Ishikawa (cell line): ENCODE measurements at regions not wholly inside any gene's neighbourhood (a gene's known extent, or its start where the extent isn't known, plus 50 kb on each side); places are given as distances from the start of the nearest gene placed in this dataset.

Experiments used
- EGR1 ChIP-seq: IDR thresholded peaks from 2 replicates; pipeline ENCODE4 v1.6.1; 2012
- EP300 ChIP-seq: IDR thresholded peaks from 2 replicates; pipeline ENCODE4 v1.6.1; 2012; ENCODE audit warnings: borderline replicate concordance
- FOXM1 ChIP-seq: IDR thresholded peaks from 2 replicates; pipeline ENCODE4 v1.6.1; 2012; ENCODE audit warnings: low read depth, borderline replicate concordance
- MAX ChIP-seq: IDR thresholded peaks from 2 replicates; pipeline ENCODE4 v1.6.1; 2012
- NFIC ChIP-seq: IDR thresholded peaks from 2 replicates; pipeline ENCODE4 v1.6.1; 2012
- RAD21 ChIP-seq: IDR thresholded peaks from 2 replicates; pipeline ENCODE4 v1.6.1; 2012; ENCODE audit warnings: low read depth
- TAF1 ChIP-seq: IDR thresholded peaks from 2 replicates; pipeline ENCODE4 v1.6.1; 2012; ENCODE audit warnings: low read depth, mild to moderate bottlenecking
- TEAD4 ChIP-seq: IDR thresholded peaks from 2 replicates; pipeline ENCODE4 v1.6.1; 2012
- USF1 ChIP-seq: IDR thresholded peaks from 2 replicates; pipeline ENCODE4 v1.6.1; 2012
- YY1 ChIP-seq: IDR thresholded peaks from 2 replicates; pipeline ENCODE4 v1.6.1; 2012; ENCODE audit warnings: low read depth

GRCh38 chr9:126088336-126088735, 238.3 kb upstream of the MVB12B start:
- TF ChIP-seq TEAD4 (no peak), EGR1 (no peak), FOXM1 (no peak), MAX (no peak), YY1 (no peak), NFIC (no peak), TAF1 (no peak), USF1 (no peak), EP300 (no peak), RAD21 (no peak)
